ENCODE measurements at regions not wholly inside any gene's neighbourhood (a gene's known extent, or its start where the extent isn't known, plus 50 kb on each side); places are given as distances from the start of the nearest gene placed in this dataset.
"Not testable (repeated sequence)": the region's sequence is repeated elsewhere in the genome, so short reads cannot be mapped to it uniquely, and the experiment has no call there.

- DNase-seq (ENCODE audit: low read depth in 3 of 3, low spot score in 2 of 3): no peak
These were observed 68.6 kb upstream of the MRTFB start for GRCh38 chr16:14002416-14002990.

- DNase-seq (ENCODE audit: low read depth in 3 of 3, low spot score in 2 of 3): peak in 2 of 3 donors; percentile 50 to 51
These were observed 68.0 kb upstream of the MRTFB start for GRCh38 chr16:14003074-14003570.

GRCh38 chr16:14004031-14004728 is 66.9 kb upstream of the MRTFB start:
- DNase-seq (ENCODE audit: low read depth in 3 of 3, low spot score in 2 of 3): no peak

- DNase-seq (ENCODE audit: low read depth in 3 of 3, low spot score in 2 of 3): no peak
These were observed 66.3 kb upstream of the MRTFB start for GRCh38 chr16:14004729-14005315.

GRCh38 chr16:14005335-14005734 is 65.8 kb upstream of the MRTFB start:
- no peak for DNase-seq (ENCODE audit: low read depth in 3 of 3, low spot score in 2 of 3)

- no peak for DNase-seq (ENCODE audit: low read depth in 3 of 3, low spot score in 2 of 3)
These were observed 63.7 kb upstream of the MRTFB start for GRCh38 chr16:14007450-14007849.

GRCh38 chr16:14011001-14011400 is 60.1 kb upstream of the MRTFB start:
- no peak for DNase-seq (ENCODE audit: low read depth in 3 of 3, low spot score in 2 of 3)

- DNase-seq (ENCODE audit: low read depth in 3 of 3, low spot score in 2 of 3): no peak
These were observed 59.3 kb upstream of the MRTFB start for GRCh38 chr16:14011846-14012245.

GRCh38 chr16:14013145-14013570 is 58.0 kb upstream of the MRTFB start:
- no peak for DNase-seq (ENCODE audit: low read depth in 3 of 3, low spot score in 2 of 3)

GRCh38 chr16:14013571-14014283 is 57.4 kb upstream of the MRTFB start:
- peak; percentile 69 to 82 (median 79) for DNase-seq (ENCODE audit: low read depth in 3 of 3, low spot score in 2 of 3)

- DNase-seq (ENCODE audit: low read depth in 3 of 3, low spot score in 2 of 3): no peak
These were observed 56.9 kb upstream of the MRTFB start for GRCh38 chr16:14014284-14014625.

- no peak for DNase-seq (ENCODE audit: low read depth in 3 of 3, low spot score in 2 of 3)
These were observed 56.1 kb upstream of the MRTFB start for GRCh38 chr16:14015033-14015432.

- no peak for DNase-seq (ENCODE audit: low read depth in 3 of 3, low spot score in 2 of 3)
These were observed 55.7 kb upstream of the MRTFB start for GRCh38 chr16:14015461-14015860.

GRCh38 chr16:14015948-14016347 is 55.2 kb upstream of the MRTFB start:
- DNase-seq (ENCODE audit: low read depth in 3 of 3, low spot score in 2 of 3): no peak

GRCh38 chr16:14016362-14016761 is 54.8 kb upstream of the MRTFB start:
- not testable (repeated sequence) for DNase-seq (ENCODE audit: low read depth in 3 of 3, low spot score in 2 of 3)

GRCh38 chr16:14017886-14018285 is 53.2 kb upstream of the MRTFB start:
- DNase-seq (ENCODE audit: low read depth in 3 of 3, low spot score in 2 of 3): no peak

GRCh38 chr16:14018851-14019250 is 52.3 kb upstream of the MRTFB start:
- no peak for DNase-seq (ENCODE audit: low read depth in 3 of 3, low spot score in 2 of 3)

GRCh38 chr16:14020141-14020540 is 51.0 kb upstream of the MRTFB start:
- no peak for DNase-seq (ENCODE audit: low read depth in 3 of 3, low spot score in 2 of 3)
